ENCODE measurements at regions not wholly inside any gene's neighbourhood (a gene's known extent, or its start where the extent isn't known, plus 50 kb on each side); places are given as distances from the start of the nearest gene placed in this dataset.

DNA sequence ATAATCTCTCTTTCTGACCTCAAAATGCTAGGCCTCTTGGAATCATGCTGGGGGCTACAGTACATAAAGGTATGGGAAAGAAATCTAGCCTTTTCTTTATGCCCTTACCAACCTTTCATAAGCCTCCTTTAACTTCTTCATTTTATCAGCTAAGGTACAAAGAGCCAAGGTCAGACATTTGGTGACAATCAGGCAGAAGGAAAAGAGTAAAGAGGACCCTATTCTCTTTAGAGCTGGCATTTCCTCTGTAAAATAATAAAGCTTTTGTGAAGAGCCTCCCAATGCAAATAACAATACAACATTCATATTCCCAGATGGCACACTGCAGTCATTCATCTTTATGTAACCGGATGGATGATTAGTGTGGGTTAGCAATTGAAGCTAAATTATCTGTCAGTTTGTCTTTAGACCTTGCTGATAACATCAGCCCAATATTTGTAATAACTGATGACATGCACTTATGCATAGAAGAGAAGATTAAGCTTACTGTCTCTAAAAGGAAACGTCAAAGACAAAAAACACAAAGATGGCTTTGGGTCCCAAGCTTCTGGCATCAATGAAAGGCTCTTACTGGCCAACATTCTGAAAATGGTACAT, 163.1 kb downstream of the IBTK start:
- ChIA-PET CTCF (no interaction called here), POLR2A (no interaction called here)
- no peaks in the 10 kb centered on the region for H3K36me3 Mint-ChIP-seq (ENCODE audit: low read depth)
- H3K27ac Mint-ChIP-seq, result no peak overlapping the region
- H3K4me1 Mint-ChIP-seq, result no peaks in the 10 kb centered on the region
- no peak overlapping the region for H3K4me3 Mint-ChIP-seq
- H3K9me3 Mint-ChIP-seq, result no peaks in the 10 kb centered on the region
- no peaks in the 10 kb centered on the region for H3K27me3 Mint-ChIP-seq
- DNase-seq, result no peak

DNA sequence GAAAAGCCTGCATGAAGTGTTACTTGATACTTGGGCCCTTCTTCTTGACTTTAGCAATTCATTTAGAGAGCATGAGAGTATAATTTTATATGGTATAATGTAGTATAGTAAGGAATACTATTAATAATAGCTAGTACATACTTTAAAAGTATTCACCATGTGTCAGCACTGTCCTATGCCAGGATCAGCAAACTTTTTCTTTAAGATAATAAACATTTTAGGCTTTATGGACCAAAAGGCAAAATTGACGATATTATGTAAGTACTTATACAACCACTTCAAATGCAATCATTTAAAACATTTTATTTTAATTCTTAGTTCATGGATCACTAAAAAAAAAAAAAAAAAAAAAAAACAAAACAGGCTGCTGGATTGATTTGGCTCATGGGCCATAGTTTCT, 163.9 kb downstream of the IBTK start:
- H3K9me3 Mint-ChIP-seq, result no peaks in the 10 kb centered on the region
- no peaks in the 10 kb centered on the region for H3K4me1 Mint-ChIP-seq
- ChIA-PET CTCF (no interaction called here), POLR2A (no interaction called here)
- no peak for DNase-seq
- H3K4me3 Mint-ChIP-seq, result no peak overlapping the region
- H3K27me3 Mint-ChIP-seq, result no peaks in the 10 kb centered on the region
- no peaks in the 10 kb centered on the region for H3K36me3 Mint-ChIP-seq (ENCODE audit: low read depth)
- H3K27ac Mint-ChIP-seq, result no peak overlapping the region

DNA sequence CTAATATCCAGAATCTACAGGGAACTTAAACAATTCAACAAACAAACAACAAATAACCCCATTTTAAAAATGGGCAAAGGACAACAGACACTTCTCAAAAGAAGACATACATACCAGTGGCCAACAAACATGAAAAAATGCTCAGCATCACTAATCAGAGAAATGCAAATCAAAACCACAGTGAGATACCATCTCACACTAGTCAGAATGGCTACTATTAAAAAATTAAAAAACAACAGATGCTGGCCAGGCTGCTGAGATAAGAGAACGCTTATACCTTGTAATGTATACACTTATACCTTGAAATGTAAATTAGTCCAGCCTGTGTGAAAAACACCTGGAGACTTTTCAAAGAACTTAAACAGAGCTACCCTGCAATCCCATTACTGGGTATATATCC, 166.8 kb downstream of the IBTK start:
- CTCF ChIA-PET, result no interaction called here

DNA sequence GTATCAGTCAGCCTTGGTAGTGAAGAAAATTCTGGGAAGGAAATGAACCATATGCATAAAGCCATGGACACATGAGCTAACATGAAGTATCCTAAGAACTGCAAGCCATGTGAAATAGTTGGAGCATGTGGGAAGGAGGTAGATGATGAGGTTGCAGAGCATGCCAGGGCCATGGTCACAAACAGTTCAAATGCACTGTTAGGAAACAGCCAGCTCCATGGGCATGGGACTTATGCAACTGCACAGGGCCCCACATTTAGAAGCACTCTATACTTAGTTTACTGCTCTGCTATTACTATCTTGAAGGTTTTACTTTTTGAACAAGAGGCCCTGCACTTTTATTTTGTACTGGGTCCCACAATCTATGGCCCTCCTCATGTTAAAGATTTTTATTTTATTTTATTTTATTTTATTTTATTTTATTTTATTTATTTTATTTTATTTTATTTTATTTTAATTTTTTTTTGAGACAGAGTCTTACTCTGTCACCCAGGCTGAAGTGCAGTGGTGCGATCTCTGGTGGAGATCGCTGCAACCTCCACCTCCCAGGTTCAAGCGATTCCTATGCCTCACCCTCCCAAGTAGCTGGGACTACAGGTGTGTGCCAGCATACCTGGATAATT, 169.1 kb downstream of the IBTK start:
- Mint-ChIP-seq H3K4me3 (no peak overlapping the region), H3K9me3 (no peaks in the 10 kb centered on the region), H3K4me1 (no peaks in the 10 kb centered on the region), H3K27me3 (no peaks in the 10 kb centered on the region), H3K27ac (no peak overlapping the region), H3K36me3 (ENCODE audit: low read depth) (no peaks in the 10 kb centered on the region)
- no peak for DNase-seq
- ChIA-PET POLR2A (no interaction called here), CTCF (no interaction called here)

More for the DNA sequence above, 166.8 kb downstream of the IBTK start:
- Mint-ChIP-seq H3K27ac (no peak overlapping the region), H3K27me3 (no peaks in the 10 kb centered on the region), H3K4me3 (no peak overlapping the region), H3K36me3 (ENCODE audit: low read depth) (no peaks in the 10 kb centered on the region), H3K9me3 (no peaks in the 10 kb centered on the region), H3K4me1 (no peaks in the 10 kb centered on the region)
- POLR2A ChIA-PET, result no interaction called here
- no peak for DNase-seq

DNA sequence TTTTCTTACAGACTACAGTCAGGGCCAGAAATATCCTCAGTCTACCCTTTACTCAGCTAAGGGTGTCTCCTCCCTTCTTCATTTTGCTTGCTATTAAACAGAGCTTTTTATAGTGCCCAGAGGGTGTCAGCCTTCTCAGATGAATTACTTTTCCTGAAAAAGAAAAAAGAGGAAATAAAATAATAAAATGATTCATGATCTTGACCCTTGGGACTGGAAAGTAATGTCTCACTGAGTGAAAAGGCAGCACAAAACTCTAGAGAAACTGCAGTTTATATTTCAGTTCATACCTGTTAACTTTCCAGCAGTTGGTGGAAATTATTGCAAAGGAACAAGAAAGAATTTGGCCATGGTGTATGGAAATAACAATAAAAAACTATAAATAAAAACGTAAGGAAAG, 170.6 kb downstream of the IBTK start:
- H3K27ac Mint-ChIP-seq, result no peak overlapping the region
- no peaks in the 10 kb centered on the region for H3K9me3 Mint-ChIP-seq
- ChIA-PET CTCF (no interaction called here), POLR2A (no interaction called here)
- no peak for DNase-seq
- H3K4me1 Mint-ChIP-seq, result no peaks in the 10 kb centered on the region
- no peak overlapping the region for H3K4me3 Mint-ChIP-seq
- no peaks in the 10 kb centered on the region for H3K36me3 Mint-ChIP-seq (ENCODE audit: low read depth)
- H3K27me3 Mint-ChIP-seq, result no peaks in the 10 kb centered on the region

DNA sequence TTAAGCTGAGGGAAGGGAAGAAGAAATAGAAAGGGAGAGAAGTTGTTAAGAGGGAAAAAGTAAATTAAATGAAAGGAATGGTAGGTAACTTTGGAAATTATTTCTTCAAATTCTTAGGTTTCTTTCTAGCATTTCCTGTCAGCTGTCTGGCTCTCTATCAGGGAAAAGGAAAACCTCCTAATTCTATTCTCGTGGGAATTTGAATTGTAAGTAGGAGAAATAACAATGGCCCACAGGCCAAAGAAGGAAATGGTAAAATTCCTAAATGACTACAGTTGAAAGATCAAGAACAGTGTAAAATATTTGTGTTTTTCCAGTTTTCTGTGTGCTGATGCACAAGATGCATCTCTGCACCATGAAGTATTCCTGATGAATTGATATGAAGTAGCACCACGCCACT, 173.0 kb downstream of the IBTK start:
- no peaks in the 10 kb centered on the region for H3K27me3 Mint-ChIP-seq
- no peak overlapping the region for H3K4me3 Mint-ChIP-seq

DNA sequence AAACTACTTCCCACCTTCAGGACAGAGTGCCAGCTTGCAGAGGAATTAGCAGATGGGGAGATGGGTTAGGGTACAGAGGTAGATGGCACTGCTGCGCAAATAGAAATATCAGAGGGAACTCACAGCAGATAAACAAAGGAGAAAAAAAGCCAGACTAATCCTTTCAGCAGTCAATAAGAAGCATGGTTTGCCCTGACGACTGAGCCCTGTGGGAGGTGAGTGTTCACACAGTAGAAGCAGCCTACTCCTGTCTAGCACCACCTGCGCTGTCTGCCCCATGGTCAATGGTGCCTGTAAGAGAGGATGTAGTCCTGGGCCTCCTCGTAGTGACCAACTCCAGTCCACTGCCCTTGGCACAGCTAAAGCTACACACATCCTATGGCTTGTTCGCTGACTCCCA, 174.1 kb downstream of the IBTK start:
- no peak for DNase-seq
- Mint-ChIP-seq H3K4me3 (no peak overlapping the region), H3K27ac (no peak overlapping the region), H3K36me3 (ENCODE audit: low read depth) (no peaks in the 10 kb centered on the region), H3K4me1 (no peaks in the 10 kb centered on the region), H3K9me3 (no peaks in the 10 kb centered on the region), H3K27me3 (no peaks in the 10 kb centered on the region)
- ChIA-PET CTCF (no interaction called here), POLR2A (interaction anchor here (0.7 kb wide), 1 partner anchor 91 kb away, joined by 3 read pairs; no protein-coding TSS in a partner anchor)

More for the DNA sequence above, 173.0 kb downstream of the IBTK start:
- DNase-seq, result no peak
- no peaks in the 10 kb centered on the region for H3K9me3 Mint-ChIP-seq
- no peaks in the 10 kb centered on the region for H3K36me3 Mint-ChIP-seq (ENCODE audit: low read depth)
- no peaks in the 10 kb centered on the region for H3K4me1 Mint-ChIP-seq
- no peak overlapping the region for H3K27ac Mint-ChIP-seq
- CTCF ChIA-PET, result interaction anchor here (0.6 kb wide), 1 partner anchor 428 kb away, joined by 3 read pairs; no protein-coding TSS in a partner anchor
- POLR2A ChIA-PET, result no interaction called here

DNA sequence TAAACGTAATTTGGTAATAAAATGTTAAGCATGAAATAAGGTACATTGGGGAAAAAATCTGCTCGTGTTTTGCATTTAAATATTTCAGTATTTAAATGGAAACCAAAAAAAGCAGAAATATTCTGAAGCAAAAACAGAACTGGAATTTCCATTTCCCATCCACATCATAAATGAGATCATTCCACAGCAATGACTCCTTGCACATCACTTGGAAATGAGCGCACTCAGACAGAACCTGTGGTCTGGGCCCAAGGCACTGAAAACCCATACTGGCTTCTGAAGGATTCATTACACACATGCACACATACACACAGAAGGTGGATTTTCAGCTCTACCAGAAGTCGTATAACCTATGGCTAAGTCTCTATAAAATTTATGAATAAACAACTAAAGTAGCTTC, 174.8 kb downstream of the IBTK start:
- ChIA-PET POLR2A (interaction anchor here (0.7 kb wide), 1 partner anchor 92 kb away, joined by 3 read pairs; no protein-coding TSS in a partner anchor), CTCF (no interaction called here)
- no peak for DNase-seq
- H3K4me3 Mint-ChIP-seq, result no peak overlapping the region
- no peaks in the 10 kb centered on the region for H3K9me3 Mint-ChIP-seq
- no peaks in the 10 kb centered on the region for H3K4me1 Mint-ChIP-seq
- no peaks in the 10 kb centered on the region for H3K27me3 Mint-ChIP-seq
- H3K27ac Mint-ChIP-seq, result no peak overlapping the region
- H3K36me3 Mint-ChIP-seq (ENCODE audit: low read depth), result no peaks in the 10 kb centered on the region

DNA sequence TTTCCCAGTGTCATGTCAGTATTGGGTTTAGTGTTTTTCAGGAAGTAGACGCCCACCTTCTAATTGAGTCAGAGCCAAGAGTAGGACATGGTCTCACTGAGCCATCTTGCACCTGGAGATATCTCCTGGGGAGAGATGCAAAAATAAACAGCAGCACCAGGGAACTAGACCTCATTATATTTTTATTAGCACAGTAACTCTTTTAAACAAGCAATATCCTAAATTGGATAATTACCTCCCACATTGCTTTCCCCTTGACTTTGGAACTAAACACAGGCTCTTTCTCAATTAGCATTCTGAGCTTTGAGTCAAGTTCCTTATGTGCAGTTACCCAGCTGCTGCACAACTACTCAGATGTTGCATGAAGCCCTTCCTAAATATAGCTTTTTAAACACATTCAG, 175.4 kb downstream of the IBTK start:
- Mint-ChIP-seq H3K4me3 (no peak overlapping the region), H3K4me1 (no peaks in the 10 kb centered on the region), H3K9me3 (no peaks in the 10 kb centered on the region), H3K27ac (no peak overlapping the region), H3K36me3 (ENCODE audit: low read depth) (no peaks in the 10 kb centered on the region), H3K27me3 (no peaks in the 10 kb centered on the region)
- ChIA-PET CTCF (no interaction called here), POLR2A (no interaction called here)
- no peak for DNase-seq

DNA sequence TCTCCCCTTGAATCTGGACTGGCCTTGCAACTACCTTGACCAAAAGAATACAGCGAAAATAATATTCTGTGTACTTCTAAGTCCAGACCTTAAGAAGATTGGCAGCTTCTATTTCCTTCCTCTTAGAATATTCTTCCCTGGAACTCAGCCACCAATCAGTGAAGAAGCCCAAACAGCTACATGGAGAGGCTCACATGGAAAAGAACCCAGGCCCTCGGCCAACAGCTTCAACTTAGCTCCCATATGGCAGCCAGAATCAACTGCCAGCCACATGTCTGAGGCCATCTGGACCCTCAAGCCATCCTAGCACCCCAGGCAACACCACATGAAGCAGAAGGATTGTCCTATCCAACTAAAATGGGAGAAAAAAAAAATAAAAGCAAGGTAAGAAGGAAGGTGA, 178.8 kb downstream of the IBTK start:
- Mint-ChIP-seq H3K4me1 (no peaks in the 10 kb centered on the region), H3K9me3 (no peaks in the 10 kb centered on the region), H3K27ac (no peak overlapping the region), H3K4me3 (no peak overlapping the region), H3K27me3 (no peaks in the 10 kb centered on the region), H3K36me3 (ENCODE audit: low read depth) (no peaks in the 10 kb centered on the region)
- no peak for DNase-seq
- CTCF ChIA-PET, result no interaction called here
- POLR2A ChIA-PET, result no interaction called here

DNA sequence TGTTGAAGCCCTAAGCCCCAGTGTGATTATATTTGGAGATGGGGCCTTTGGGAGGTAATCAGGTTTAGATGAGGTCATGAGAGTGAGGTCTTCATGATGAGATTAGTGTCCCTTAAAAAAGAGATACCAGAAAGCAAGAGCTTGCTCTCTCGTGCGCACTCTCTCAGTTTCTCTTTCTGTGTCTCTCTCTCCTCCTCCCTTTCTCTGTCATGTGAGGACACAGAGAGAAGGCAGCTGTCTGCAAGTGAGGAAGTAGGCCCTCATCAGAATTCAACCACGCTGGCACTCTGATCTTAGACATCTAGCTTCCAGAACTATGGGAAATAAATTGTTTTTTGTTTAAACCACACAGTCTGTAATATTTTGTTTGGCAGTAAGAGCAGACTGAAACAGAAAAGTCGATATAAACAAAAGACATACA, 180.5 kb downstream of the IBTK start:
- no peak for DNase-seq
- POLR2A ChIA-PET, result no interaction called here
- no peaks in the 10 kb centered on the region for H3K27me3 Mint-ChIP-seq
- CTCF ChIA-PET, result no interaction called here
- no peak overlapping the region for H3K27ac Mint-ChIP-seq
- no peaks in the 10 kb centered on the region for H3K4me1 Mint-ChIP-seq
- H3K36me3 Mint-ChIP-seq (ENCODE audit: low read depth), result no peaks in the 10 kb centered on the region
- H3K4me3 Mint-ChIP-seq, result no peak overlapping the region
- no peaks in the 10 kb centered on the region for H3K9me3 Mint-ChIP-seq

DNA sequence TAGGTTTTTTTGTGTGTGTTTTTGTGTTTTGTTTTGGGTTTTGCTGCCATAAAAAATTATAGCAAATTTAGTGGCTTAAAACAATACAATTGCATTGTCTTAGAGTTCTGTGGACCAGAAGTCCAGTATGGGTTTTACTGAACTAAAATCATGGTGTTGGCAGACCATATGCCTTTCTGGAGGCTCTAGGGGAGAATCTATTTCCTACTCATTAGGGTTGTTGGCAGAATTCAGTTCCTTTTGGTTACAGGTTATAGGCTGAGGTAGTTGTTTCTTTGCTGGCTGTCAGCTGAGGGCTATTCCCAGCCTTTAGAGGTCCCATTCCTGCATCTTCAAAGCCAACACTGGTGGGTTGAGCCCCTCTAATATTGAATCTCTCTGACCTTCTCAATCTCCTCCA, 181.3 kb downstream of the IBTK start:
- Mint-ChIP-seq H3K27me3 (no peaks in the 10 kb centered on the region), H3K9me3 (no peaks in the 10 kb centered on the region), H3K4me1 (no peaks in the 10 kb centered on the region), H3K27ac (no peak overlapping the region), H3K36me3 (ENCODE audit: low read depth) (no peaks in the 10 kb centered on the region), H3K4me3 (no peak overlapping the region)
- no peak for DNase-seq
- ChIA-PET CTCF (no interaction called here), POLR2A (no interaction called here)

DNA sequence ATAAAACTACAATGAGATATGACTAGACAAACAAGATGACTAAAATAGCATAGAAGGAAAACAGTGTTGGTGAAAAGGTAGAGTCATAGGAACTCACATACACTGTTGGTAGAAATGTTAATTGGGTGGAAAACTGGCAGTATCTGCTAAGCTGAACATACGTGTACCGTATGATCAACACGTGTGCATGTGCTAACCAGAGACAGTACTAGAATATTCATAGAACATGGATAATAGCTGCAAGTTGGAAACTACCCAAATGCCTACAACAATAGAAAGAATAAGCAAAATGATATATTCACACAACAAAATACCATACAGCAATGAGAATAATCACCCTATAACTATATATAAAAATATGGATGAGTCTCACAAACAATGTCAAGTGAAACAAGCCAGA, 184.0 kb downstream of the IBTK start:
- Mint-ChIP-seq H3K4me1 (no peaks in the 10 kb centered on the region), H3K36me3 (ENCODE audit: low read depth) (no peaks in the 10 kb centered on the region), H3K27me3 (no peaks in the 10 kb centered on the region), H3K9me3 (no peaks in the 10 kb centered on the region), H3K4me3 (no peak overlapping the region), H3K27ac (no peak overlapping the region)
- POLR2A ChIA-PET, result no interaction called here
- CTCF ChIA-PET, result no interaction called here
- no peak for DNase-seq

DNA sequence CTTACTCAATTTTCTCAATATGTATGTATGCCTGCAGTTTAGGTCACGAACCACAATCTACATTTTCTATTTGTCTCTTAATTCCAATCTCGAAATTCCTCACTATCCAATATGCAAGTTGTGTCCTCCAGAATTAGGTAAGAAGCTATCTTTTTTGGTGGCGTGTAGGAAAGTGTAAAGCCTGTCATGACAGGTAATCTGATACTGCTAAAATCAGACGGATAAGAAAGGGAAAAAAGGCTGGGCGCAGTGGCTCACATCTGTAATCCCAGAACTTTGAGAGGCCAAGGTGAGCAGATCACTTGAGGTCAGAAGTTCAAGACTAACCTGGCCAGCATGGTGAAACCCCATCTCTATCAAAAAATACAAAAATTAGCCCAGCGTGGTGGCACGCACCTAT, 185.3 kb downstream of the IBTK start:
- POLR2A ChIA-PET, result no interaction called here

More for the DNA sequence above, 185.3 kb downstream of the IBTK start:
- Mint-ChIP-seq H3K9me3 (no peaks in the 10 kb centered on the region), H3K4me1 (no peaks in the 10 kb centered on the region), H3K27ac (no peak overlapping the region), H3K4me3 (no peak overlapping the region), H3K27me3 (no peaks in the 10 kb centered on the region), H3K36me3 (ENCODE audit: low read depth) (no peaks in the 10 kb centered on the region)
- DNase-seq, result no peak
- CTCF ChIA-PET, result interaction anchor here (0.7 kb wide), 1 partner anchor 1421 kb away, joined by 6 read pairs; no protein-coding TSS in a partner anchor
